ENCODE measurements at regions not wholly inside any gene's neighbourhood (a gene's known extent, or its start where the extent isn't known, plus 50 kb on each side); places are given as distances from the start of the nearest gene placed in this dataset.
"Not testable (repeated sequence)": the region's sequence is repeated elsewhere in the genome, so short reads cannot be mapped to it uniquely, and the experiment has no call there.

- DNase-seq, result no peak
Observed at GRCh38 chr6:156437121-156437879, 339.9 kb upstream of the ARID1B start.

GRCh38 chr6:156434795-156435190, 342.4 kb upstream of the ARID1B start:
- no peak for DNase-seq

GRCh38 chr6:156434049-156434794, 343.0 kb upstream of the ARID1B start:
- DNase-seq, result no peak

- no peak for DNase-seq
Observed at GRCh38 chr6:156432543-156432942, 344.6 kb upstream of the ARID1B start.

- DNase-seq, result no peak
Observed at GRCh38 chr6:156430386-156430785, 346.8 kb upstream of the ARID1B start.

- DNase-seq, result no peak
Observed at GRCh38 chr6:156427345-156427744, 349.8 kb upstream of the ARID1B start.

GRCh38 chr6:156425359-156426020, 351.7 kb upstream of the ARID1B start:
- no peak for DNase-seq

GRCh38 chr6:156423829-156424228, 353.3 kb upstream of the ARID1B start:
- DNase-seq, result no peak

GRCh38 chr6:156423075-156423474, 354.1 kb upstream of the ARID1B start:
- DNase-seq, result no peak

- DNase-seq, result no peak
Observed at GRCh38 chr6:156421933-156422332, 355.2 kb upstream of the ARID1B start.

GRCh38 chr6:156421301-156421700, 355.9 kb upstream of the ARID1B start:
- DNase-seq, result not testable (repeated sequence)

GRCh38 chr6:156420172-156420993, 356.8 kb upstream of the ARID1B start:
- DNase-seq, result no peak

- no peak for DNase-seq
Observed at GRCh38 chr6:156419594-156419993, 357.6 kb upstream of the ARID1B start.

- no peak for DNase-seq
Observed at GRCh38 chr6:156418253-156418652, 358.9 kb upstream of the ARID1B start.

GRCh38 chr6:156416391-156416790, 360.8 kb upstream of the ARID1B start:
- DNase-seq, result no peak

GRCh38 chr6:156413154-156413553, 364.0 kb upstream of the ARID1B start:
- no peak for DNase-seq

- no peak for DNase-seq
Observed at GRCh38 chr6:156410649-156411048, 366.5 kb upstream of the ARID1B start.

GRCh38 chr6:156408655-156409054, 368.5 kb upstream of the ARID1B start:
- no peak for DNase-seq

GRCh38 chr6:156407334-156407733, 369.8 kb upstream of the ARID1B start:
- no peak for DNase-seq

GRCh38 chr6:156406688-156407087, 370.5 kb upstream of the ARID1B start:
- no peak for DNase-seq

GRCh38 chr6:156406099-156406498, 371.1 kb upstream of the ARID1B start:
- no peak for DNase-seq

GRCh38 chr6:156402628-156403027, 374.6 kb upstream of the ARID1B start:
- no peak for DNase-seq

GRCh38 chr6:156402227-156402626, 375.0 kb upstream of the ARID1B start:
- DNase-seq, result no peak

Data from SIG-M5 (cell line).